ENCODE measurements at regions not wholly inside any gene's neighbourhood (a gene's known extent, or its start where the extent isn't known, plus 50 kb on each side); places are given as distances from the start of the nearest gene placed in this dataset.
A peak's percentile ranks its signal among the peaks of the same experiment; 100 is the strongest.

GRCh38 chr6:14791526-14791925 lies 454.3 kb upstream of the JARID2 start:
- Histone ChIP-seq H3K27ac (no peak overlapping the region), H3K4me1 (no peaks in the 10 kb centered on the region), H3K27me3 (ENCODE audit: insufficient read depth in 3 of 3, low read length in 2 of 3) (no peaks in the 10 kb centered on the region), H3K36me3 (ENCODE audit: insufficient read depth in 1 of 2, low read depth in 1 of 2) (no peaks in the 10 kb centered on the region), H3K4me3 (no peak overlapping the region), H3K9me3 (no peaks in the 10 kb centered on the region)
- WGBS, 3 donors, result 84 to 91% (median 85%) methylated on average over 2 of the region's 2 CpGs
- ATAC-seq (no peak), DNase-seq (no peak)
- intact Hi-C loops (cut with DNase I), result no loop called here
- no peak for TF ChIP-seq CTCF (IDR thresholded peaks at IDR 0.05)

- Histone ChIP-seq H3K27ac (no peak overlapping the region), H3K4me3 (no peak overlapping the region), H3K36me3 (ENCODE audit: insufficient read depth in 1 of 2, low read depth in 1 of 2) (no peaks in the 10 kb centered on the region), H3K27me3 (ENCODE audit: insufficient read depth in 3 of 3, low read length in 2 of 3) (no peaks in the 10 kb centered on the region), H3K4me1 (no peaks in the 10 kb centered on the region), H3K9me3 (no peaks in the 10 kb centered on the region)
- no peak for TF ChIP-seq CTCF (IDR thresholded peaks at IDR 0.05)
- ATAC-seq (no peak), DNase-seq (no peak)
- intact Hi-C loops (cut with DNase I), result no loop called here
- 70 to 83% (median 78%) methylated on average over 6 of the region's 6 CpGs for WGBS, 3 donors
Observed at GRCh38 chr6:14792118-14792955, 453.5 kb upstream of the JARID2 start.

- no peak for DNase-seq
- H3K4me3 ChIP-seq, result no peak overlapping the region
- no peak for ATAC-seq
- no peaks in the 10 kb centered on the region for H3K9me3 ChIP-seq
- 77 to 85% (median 81%) methylated on average over 7 of the region's 7 CpGs for WGBS, 3 donors
- H3K36me3 ChIP-seq (ENCODE audit: insufficient read depth in 1 of 2, low read depth in 1 of 2), result no peaks in the 10 kb centered on the region
- peaks cover 3% of the 10 kb centered on the region for H3K4me1 ChIP-seq
- TF ChIP-seq CTCF (IDR thresholded peaks at IDR 0.05), result no peak
- H3K27ac ChIP-seq, result no peak overlapping the region
- intact Hi-C loops (cut with DNase I), result no loop called here
- H3K27me3 ChIP-seq (ENCODE audit: insufficient read depth in 3 of 3, low read length in 2 of 3), result no peaks in the 10 kb centered on the region
Observed at GRCh38 chr6:14795451-14795850, 450.4 kb upstream of the JARID2 start.

- 42 to 63% (median 54%) methylated on average over 2 of the region's 2 CpGs for WGBS, 3 donors
- peak in 1 of 4 donors; percentile 39 for ATAC-seq
Observed at GRCh38 chr6:14796974-14797762, 448.7 kb upstream of the JARID2 start.

More at GRCh38 chr6:14796974-14797762, 448.7 kb upstream of the JARID2 start:
- no peak overlapping the region for H3K4me3 ChIP-seq
- no peaks in the 10 kb centered on the region for H3K27me3 ChIP-seq (ENCODE audit: insufficient read depth in 3 of 3, low read length in 2 of 3)
- intact Hi-C loops (cut with DNase I), result no loop called here
- H3K4me1 ChIP-seq, result peaks cover 3% of the 10 kb centered on the region
- H3K9me3 ChIP-seq, result no peaks in the 10 kb centered on the region
- no peaks in the 10 kb centered on the region for H3K36me3 ChIP-seq (ENCODE audit: insufficient read depth in 1 of 2, low read depth in 1 of 2)
- TF ChIP-seq CTCF (IDR thresholded peaks at IDR 0.05), result no peak
- no peak for DNase-seq
- no peak overlapping the region for H3K27ac ChIP-seq
